Stimulated activated CD4-positive, alpha-beta T cell treated with anti-CD3 and anti-CD28 coated beads, Interleukin-1b, Interleukin-23, amount 100 ng/mL, for 4 hours (primary cell): ENCODE measurements at regions not wholly inside any gene's neighbourhood (a gene's known extent, or its start where the extent isn't known, plus 50 kb on each side); places are given as distances from the start of the nearest gene placed in this dataset.
"Not testable (repeated sequence)": the region's sequence is repeated elsewhere in the genome, so short reads cannot be mapped to it uniquely, and the experiment has no call there.

Source experiments
- DNase-seq, 2 donors: peaks; one replicate each; pipeline ENCODE4 v3.0.0-alpha.2; 2020; ENCODE audit warnings: low read depth in 2 of 2

- DNase-seq, result not testable (repeated sequence)
Measured at GRCh38 chr1:5766996-5767395, 225.2 kb downstream of the NPHP4 start.

DNA sequence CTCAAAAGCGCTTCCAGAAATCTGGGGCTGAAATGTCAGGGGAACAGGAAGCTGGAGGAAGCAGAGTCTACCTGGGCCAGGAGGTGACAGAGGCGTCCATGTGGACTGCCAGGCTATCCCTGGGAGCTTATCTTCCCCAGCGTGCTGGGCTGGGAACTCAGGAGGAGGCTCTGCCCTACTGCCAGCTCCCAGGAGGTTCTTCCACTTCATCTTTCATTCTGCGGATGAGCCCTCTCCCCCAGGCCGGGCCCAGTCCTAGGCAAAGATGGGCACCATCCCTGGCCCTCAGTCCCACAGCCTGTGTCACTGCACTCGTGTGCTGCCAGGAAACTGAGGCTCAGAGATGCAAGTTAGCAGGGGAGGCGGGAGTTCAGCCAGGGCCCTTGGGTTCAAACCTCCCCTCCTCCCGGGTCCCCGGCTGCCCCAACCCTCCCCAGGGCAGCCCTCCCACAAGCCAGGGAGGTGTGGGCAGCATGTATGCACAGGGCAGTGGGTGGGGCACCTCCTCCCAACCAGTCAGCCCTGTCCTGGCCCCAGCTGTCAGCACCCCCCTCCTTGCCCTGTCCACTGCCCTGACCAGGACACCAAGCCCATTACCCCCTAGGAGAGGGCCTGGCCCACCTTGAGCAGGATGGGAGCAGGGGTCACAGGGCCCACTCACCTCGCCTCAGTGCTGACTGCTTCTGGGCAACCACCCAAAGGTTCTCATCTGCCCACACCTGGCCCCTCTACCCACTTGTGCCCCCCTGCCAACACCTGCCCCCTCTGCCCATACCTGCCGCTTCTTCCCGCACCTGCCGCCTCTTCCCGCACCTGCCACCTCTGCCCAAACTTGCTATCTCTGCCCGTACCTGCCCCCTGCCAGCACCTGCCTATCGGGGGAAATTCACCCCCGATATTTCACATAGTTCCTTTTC lies 226.0 kb downstream of the NPHP4 start:
- no peak for DNase-seq

GRCh38 chr1:5765483-5765882 lies 226.7 kb downstream of the NPHP4 start:
- no peak for DNase-seq

- DNase-seq, result no peak
Measured at GRCh38 chr1:5764959-5765358, 227.3 kb downstream of the NPHP4 start.

- no peak for DNase-seq
Measured at GRCh38 chr1:5764464-5764863, 227.8 kb downstream of the NPHP4 start.

- no peak for DNase-seq
Measured at GRCh38 chr1:5763696-5764370, 228.4 kb downstream of the NPHP4 start.

DNA sequence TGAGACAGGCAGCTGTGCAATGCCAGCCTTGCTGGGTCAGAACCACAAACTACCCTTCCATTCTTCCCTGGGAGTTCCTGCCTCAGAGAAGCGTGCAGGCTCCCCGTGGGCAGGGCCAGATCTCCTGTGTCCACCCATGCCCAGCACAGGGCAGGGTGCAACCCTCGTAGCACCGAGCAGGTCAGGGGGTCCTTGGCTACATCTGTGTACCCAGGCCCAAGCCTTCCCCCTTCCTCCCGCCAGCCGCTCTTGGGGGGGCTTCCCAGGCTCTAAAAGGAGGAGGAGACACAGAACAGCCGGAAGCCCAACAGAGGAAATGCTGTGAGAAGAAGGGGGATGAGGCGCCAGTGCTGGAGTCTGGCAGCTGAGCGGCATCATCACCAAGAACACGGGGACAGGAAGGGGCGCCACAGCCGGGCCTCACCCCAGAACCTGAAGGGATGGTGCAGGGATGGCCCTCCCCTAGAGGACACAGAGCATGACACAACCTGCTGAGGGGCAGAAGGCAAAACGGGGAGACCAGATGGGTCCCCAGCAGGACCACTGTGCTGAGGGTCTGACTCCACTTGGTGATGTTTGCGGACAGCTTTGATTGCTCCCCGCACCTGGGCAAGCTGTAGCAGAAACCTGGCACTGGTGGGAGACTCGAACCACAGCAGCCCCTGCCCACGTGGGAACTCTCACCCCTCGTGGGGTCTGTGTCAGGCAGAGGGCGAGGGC lies 233.2 kb downstream of the NPHP4 start:
- DNase-seq, result no peak

- no peak for DNase-seq
Measured at GRCh38 chr1:5758000-5758858, 234.0 kb downstream of the NPHP4 start.

GRCh38 chr1:5757187-5757805 lies 234.9 kb downstream of the NPHP4 start:
- DNase-seq, result no peak

DNA sequence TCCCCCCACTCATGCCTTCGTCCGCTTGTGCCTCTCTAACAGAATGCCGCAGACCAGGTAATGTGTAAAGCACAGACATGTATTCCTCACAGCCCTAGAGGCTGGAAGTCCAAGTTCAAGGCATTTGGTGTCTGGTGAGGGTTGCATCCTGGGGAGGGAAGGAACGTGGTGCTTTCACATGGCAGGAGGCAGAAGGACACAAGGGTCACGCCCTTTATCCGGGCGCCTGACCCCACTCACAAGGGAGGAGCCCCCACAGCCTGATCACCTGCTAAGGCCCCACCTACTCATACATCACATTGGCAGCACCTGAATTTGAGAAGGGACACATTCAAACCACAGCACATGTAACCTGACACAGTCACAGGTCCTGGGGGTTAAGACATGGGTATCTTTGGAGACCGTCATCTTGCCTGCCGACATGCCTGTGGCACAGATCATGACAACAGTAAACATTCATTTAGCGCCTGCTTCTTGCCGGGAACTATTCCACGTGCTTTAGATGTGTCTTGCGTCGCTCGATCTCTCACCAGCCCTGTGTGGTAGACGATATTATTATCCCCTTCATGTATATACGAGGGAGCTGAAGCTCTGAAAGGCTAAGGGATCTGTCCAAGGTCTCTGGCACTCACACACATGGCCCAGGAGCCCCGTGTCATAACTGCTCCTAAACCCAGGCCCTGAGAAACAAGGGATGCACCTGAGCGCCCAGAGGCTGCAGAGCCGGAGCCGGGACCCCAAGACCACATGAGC lies 235.6 kb downstream of the NPHP4 start:
- DNase-seq, result no peak

DNA sequence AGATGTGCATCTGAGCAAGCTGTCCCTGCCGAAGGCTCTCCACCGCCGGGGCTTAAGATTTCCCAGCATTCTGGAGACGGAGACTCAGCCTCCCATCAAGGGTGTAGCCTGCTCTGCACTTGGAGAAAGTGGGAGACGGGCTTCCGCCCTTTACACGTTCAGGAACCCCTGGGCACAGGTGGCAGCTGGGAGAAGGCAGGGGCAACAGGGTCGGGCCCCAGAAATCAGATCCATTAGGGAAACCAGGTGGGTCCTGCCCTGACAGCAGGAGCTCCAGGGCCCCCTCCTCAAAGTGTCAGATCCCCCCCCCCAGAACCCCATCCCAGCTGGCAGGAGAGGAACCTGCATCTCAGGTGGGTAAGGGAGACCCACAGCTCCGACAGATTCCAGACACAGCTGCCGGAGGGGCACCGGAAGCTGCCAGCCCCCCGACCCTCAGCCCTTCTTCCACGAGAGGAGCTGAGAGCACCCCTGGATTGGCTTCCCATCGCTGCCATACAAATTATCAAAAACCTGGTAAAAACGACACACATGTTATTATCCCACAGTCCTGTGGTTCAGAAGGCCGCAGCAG lies 236.6 kb downstream of the NPHP4 start:
- DNase-seq, result no peak

- DNase-seq, result no peak
Measured at GRCh38 chr1:5754817-5755551, 237.2 kb downstream of the NPHP4 start.

GRCh38 chr1:5753549-5754421 lies 238.4 kb downstream of the NPHP4 start:
- DNase-seq, result no peak

- no peak for DNase-seq
Measured at GRCh38 chr1:5752746-5753548, 239.3 kb downstream of the NPHP4 start.

DNA sequence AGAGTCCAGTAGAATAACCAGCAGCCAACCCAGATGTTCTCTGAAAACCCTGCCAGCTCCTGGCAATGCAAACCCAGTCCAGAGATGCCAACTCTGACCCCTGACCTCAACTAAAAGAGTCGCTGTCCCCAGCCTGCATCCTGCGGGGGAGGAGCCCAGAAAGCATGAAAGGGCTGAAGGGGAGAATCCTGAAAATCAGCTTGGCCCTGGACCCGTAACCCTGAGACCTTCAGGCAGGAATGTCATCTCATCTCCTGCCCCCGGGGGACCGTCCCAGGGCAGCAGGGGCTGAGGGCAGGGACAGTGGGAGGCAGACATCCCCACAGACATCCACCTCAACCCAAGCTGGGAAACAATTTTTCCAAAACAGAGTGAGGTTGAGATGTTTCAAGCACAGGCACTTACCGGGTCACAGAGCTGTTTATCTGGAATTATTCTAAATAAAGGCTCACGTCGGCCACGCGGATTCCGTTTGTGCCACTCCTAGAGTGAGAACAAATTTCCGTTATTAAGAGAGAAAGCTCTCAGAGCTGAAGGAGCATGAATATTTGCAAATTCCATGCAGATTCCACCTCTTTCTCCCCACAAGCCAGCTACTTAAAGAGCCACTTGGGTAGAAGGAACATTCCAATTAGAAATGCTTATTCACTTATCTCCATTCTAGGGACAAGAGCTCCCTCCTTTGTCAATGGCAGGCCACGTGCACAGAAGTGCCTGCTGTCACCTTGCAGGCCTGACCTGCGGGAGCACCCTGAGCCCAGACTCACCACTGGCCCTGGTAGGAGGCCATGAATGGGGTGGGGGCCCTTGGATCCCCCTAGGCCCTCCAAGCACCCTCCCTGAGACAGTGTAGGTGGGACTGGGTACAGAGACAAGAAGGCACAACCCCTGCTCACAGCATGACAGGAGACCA lies 240.1 kb downstream of the NPHP4 start:
- DNase-seq, result no peak

DNA sequence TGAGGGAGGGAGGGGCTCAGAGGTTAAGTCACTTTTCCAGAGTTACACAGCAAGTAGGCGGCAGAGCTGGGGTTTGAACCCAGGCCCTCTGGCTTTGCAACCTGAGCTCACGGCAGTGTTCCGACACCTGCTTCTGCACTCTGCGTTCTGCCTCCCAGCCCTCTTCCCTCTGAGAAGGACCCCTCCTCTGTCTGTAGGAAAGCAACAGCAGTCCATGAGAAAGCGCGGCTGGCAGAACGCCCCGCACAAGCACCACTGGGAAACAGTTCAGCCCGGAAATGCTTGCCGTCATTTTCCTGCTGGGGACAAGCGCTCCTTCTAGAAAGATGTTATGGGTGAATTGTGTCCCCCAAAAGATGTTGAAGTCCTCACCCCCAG lies 241.1 kb downstream of the NPHP4 start:
- DNase-seq, result no peak
